SKM-1 (cell line): ENCODE measurements at regions not wholly inside any gene's neighbourhood (a gene's known extent, or its start where the extent isn't known, plus 50 kb on each side); places are given as distances from the start of the nearest gene placed in this dataset.
"Not testable (repeated sequence)": the region's sequence is repeated elsewhere in the genome, so short reads cannot be mapped to it uniquely, and the experiment has no call there.

Experiments used
- DNase-seq: peaks from one replicate; lab custom pipeline; 2025; ENCODE audit not compliant: unreplicated experiment; lab: John Stamatoyannopoulos, UW

DNA sequence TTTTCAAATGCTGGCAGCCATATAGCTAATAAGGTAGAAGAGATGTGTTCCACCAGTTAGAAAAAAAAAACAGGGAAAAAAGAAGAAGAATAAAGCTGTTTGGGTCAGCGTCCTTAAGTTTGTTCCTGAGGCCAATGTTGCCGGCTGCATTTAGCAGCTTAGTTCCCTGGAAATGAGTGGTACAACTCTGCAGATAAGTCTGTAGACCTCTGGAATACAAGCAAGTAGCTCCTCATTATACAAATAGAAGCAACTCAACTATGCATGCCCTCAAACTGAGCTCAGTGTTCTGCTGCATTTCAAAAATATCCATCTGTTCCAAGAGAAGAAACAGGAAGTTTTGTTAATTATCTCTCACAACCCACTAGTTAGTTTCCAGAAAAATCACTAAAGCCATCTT lies 181.2 kb upstream of the PKN2 start:
- DNase-seq, result no peak

GRCh38 chr1:88503646-88504045 lies 180.4 kb upstream of the PKN2 start:
- no peak for DNase-seq

DNA sequence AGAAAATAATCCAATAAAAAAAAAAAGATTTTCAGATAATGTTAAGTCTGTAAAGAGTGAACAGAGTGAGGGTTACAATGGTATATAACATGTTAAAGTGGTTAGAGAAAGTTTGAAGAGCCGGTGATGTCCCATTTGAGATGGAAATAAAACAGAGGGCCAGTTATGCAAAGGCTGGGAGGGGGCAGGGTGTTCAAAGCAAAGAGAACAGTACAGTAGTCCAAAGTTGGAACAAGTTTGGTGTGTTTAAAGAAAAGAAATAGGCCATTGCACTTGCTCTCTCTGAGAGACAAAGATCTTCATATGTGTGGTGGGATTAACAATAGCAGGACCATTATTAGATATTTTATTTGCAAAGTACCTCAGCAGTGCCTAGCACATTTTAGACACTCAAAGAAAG lies 179.5 kb upstream of the PKN2 start:
- DNase-seq, result no peak

DNA sequence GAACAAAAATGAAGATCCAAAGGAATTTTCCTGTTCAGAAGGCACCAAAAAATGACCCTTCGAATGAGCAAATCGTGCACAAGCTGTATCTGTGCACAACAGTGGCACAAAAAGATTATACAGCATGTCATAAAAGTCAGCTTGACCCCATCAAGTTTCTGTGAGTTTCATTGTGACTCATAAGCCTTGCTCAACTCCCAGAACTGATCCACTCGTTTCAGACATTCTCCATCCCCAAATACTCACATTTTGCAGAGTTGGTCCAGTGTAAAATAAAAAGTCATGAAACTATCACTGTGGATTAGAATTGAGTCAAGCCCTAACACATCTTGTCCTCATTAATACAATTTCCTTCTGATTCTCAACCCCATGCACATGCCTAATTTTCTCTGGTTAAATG lies 174.7 kb upstream of the PKN2 start:
- DNase-seq, result no peak

GRCh38 chr1:88514544-88515060 lies 169.5 kb upstream of the PKN2 start:
- DNase-seq, result no peak

- not testable (repeated sequence) for DNase-seq
Measured at GRCh38 chr1:88517499-88517898, 166.6 kb upstream of the PKN2 start.

DNA sequence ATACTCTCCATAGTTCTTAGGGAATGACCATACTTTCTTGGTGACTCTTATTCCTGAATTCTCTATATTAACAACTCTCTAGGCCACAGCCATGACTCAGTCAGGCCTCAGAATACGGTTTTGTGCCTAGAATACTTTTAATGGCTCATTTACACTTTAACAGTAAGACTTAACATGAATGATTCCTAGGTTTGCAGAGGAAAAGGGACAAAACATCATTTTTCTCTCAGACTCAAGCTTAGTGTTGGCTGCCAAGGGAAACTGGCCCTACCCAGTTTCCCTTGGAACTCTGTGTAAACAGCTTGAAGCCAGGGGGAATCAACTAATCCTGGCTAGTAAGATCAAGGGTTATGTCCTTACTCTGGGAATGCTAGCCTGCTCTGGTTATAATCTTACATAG lies 164.9 kb upstream of the PKN2 start:
- no peak for DNase-seq

DNA sequence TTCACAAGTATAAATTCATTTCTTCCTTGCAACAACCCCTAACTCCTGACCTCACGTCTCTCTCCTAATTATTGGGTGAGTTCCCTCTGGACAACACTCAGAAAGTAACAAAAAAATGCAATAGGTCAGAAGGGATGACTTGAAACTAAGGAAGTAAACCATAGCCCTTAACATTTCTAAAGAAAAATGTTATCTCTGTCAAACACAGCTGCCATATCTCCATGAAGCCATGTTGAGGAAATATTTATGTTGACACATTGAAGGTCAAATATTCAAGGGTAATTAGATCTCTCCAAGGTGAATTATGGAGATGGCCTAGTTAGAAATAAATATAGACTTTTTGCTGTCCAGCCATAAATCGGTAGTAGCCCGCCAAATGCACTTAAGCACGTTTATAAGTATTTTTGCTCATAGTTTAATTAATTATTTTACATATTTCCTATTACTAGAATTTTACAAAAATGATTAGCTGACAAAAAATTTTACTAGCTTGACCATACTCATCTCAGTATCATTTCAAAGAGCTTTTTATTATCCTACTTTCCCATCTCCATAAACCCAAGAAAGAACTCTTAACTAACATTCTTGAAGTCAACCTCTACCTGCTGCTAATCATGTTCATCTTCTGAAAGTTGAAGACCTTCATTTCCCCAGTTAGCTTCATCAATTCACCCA lies 160.1 kb upstream of the PKN2 start:
- no peak for DNase-seq

DNA sequence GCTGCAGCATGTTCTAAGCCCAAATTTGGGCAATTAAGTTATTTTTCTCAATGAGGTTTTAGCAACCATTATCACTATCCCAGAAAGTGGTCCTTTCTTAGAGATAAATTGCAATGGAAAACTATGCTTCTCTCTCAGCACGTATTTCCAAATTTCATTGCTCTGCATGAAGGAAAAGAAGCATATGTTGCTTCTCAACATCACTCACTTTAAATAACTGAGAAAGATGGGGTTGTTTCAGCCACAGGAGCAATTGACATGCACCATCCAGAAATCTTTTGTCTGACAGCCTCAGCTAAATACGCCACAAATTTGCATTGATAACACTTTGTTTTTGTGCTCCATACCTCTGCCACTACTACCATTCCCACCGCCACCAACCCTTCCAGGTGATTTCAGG lies 157.6 kb upstream of the PKN2 start:
- DNase-seq, result no peak

GRCh38 chr1:88528792-88529191 lies 155.3 kb upstream of the PKN2 start:
- DNase-seq, result no peak

GRCh38 chr1:88529581-88529980 lies 154.5 kb upstream of the PKN2 start:
- DNase-seq, result no peak

DNA sequence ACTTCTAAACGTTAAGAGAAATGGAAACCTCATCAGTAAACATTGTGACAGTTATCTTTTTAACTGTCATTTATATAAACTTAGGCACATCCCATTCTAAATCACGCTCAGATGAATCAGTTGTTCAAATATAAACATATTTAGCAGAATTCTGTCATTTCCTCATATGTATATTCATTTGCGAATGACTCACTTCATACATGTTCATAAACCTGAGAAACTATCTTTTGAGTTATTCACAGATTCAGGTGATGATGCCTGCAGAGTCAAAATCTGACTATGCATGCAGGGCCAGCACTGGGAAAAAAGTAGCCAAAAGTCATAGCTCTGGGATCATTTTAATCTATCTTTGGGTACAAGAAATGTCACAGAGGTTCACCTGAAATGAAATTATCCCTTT lies 153.8 kb upstream of the PKN2 start:
- DNase-seq, result no peak

DNA sequence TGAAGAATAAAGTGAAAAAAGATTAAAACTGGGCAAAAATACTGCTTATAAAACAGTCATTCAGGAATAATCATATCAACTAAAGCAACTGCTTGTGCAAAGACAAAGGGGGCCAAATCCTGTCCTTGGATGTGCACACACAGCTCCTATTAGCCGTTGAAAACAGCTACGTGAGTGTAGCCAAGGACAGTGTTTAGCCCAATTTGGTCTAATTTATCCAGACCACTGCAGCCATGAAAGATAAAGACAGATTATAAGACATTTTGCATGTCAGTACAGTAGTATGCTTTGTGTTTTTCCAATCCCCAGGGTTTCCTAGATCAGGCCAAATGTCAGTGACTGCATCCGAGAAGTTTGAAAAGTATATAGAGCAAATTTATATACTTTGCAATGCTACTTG lies 146.3 kb upstream of the PKN2 start:
- no peak for DNase-seq

- DNase-seq, result no peak
Measured at GRCh38 chr1:88538222-88538899, 145.7 kb upstream of the PKN2 start.

- no peak for DNase-seq
Measured at GRCh38 chr1:88540255-88540654, 143.8 kb upstream of the PKN2 start.

GRCh38 chr1:88541596-88541995 lies 142.5 kb upstream of the PKN2 start:
- no peak for DNase-seq

- DNase-seq, result no peak
Measured at GRCh38 chr1:88544195-88544594, 139.9 kb upstream of the PKN2 start.

DNA sequence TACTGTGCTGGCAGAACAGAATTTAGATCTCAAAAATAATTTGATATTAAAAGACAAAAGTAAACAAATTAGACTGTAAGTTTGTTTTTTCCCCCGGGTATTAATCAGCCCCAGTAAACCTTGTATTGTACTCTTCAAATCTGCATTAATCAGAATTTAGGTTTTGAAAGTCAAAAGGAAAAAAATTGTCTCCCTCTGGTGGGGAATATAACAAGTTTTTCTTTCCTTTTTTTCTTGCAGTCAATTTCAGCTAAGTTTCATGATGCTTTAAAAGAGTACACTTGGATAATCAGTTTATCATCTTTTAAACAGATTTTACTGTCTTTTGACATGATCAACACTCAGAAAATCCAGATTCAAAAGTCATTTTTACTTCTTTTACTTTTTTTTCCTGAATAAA lies 134.5 kb upstream of the PKN2 start:
- DNase-seq, result no peak

DNA sequence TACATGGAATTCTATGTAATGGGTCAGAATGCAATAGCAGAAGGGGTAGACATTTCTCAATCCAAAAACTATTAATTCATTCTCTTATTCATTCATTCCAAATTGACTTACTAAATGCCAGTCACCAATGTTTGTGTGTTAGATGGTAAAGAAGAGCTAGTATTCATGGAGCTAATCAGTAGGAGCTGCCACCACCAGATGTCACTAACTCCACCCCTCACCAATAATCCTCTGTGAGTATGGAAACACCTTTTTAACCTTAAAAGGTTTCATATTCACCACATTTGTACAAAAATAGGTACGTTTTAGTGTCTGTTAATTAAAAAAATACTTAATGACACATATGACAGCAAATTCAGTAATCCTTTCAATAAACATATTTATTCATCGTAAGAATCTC lies 131.8 kb upstream of the PKN2 start:
- DNase-seq, result no peak

DNA sequence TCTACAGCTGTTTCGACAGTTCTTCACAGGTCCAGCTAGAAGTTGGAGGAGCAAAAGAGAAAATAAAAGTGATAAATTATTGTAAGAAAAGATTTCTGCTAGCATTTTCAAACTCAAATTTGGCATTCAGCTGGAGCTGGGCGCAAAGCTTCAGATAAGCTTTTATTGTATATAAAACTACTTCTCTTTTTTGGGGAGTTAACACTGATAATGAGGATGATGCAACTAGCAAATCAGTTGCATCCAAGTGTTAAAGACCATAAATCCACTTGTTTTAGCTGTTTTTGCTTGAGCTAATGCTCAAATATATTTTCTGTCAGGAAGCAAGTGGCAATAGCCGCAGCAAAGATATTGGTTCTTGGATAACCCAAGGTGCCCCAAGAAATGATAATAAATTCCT lies 127.1 kb upstream of the PKN2 start:
- no peak for DNase-seq

- DNase-seq, result no peak
Measured at GRCh38 chr1:88560621-88561020, 123.5 kb upstream of the PKN2 start.

DNA sequence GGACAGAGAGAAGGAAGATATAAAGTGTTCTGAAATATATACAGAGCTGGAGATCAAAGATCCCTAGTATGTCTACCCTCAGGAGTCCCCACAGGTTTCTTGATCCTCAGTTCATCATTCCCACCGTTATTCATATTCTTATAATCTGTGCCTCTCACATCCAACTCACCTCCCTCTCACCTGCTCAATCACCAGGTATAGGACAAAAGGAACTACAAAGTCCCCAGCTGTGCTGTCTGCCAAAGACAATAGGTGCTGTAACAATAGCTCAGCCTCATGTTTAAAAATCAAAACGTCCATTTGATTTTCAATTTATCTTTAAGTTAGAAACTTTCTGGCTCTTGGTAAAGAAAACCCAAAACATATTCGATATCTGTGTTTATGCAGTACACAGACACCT lies 121.1 kb upstream of the PKN2 start:
- no peak for DNase-seq
